NOMO-1 (cell line): ENCODE measurements at regions not wholly inside any gene's neighbourhood (a gene's known extent, or its start where the extent isn't known, plus 50 kb on each side); places are given as distances from the start of the nearest gene placed in this dataset.
A peak's percentile ranks its signal among the peaks of the same experiment; 100 is the strongest.
"Not testable (repeated sequence)": the region's sequence is repeated elsewhere in the genome, so short reads cannot be mapped to it uniquely, and the experiment has no call there.

ENCODE experiments used
- DNase-seq, 2 experiments: peaks; one replicate each; lab custom pipeline; 2025; ENCODE audit not compliant: unreplicated experiment in 2 of 2; lab: John Stamatoyannopoulos, UW

- no peak for DNase-seq
Observed at GRCh38 chr5:125477586-125477975, 731.1 kb upstream of the ZNF608 start.

GRCh38 chr5:125478599-125478998, 732.2 kb upstream of the ZNF608 start:
- no peak for DNase-seq

- DNase-seq: no peak
Observed at GRCh38 chr5:125480911-125481310, 734.5 kb upstream of the ZNF608 start.

GRCh38 chr5:125481506-125482465, 735.3 kb upstream of the ZNF608 start:
- DNase-seq: no peak

GRCh38 chr5:125483609-125484008, 737.2 kb upstream of the ZNF608 start:
- no peak for DNase-seq

GRCh38 chr5:125484272-125484741, 737.9 kb upstream of the ZNF608 start:
- no peak for DNase-seq

- DNase-seq: peak; percentile 52 to 92
Observed at GRCh38 chr5:125484742-125485641, 738.6 kb upstream of the ZNF608 start.

- DNase-seq: no peak
Observed at GRCh38 chr5:125485771-125486170, 739.3 kb upstream of the ZNF608 start.

- no peak for DNase-seq
Observed at GRCh38 chr5:125486634-125487033, 740.2 kb upstream of the ZNF608 start.

GRCh38 chr5:125487231-125487630, 740.8 kb upstream of the ZNF608 start:
- DNase-seq: no peak

GRCh38 chr5:125487652-125488051, 741.2 kb upstream of the ZNF608 start:
- DNase-seq: not testable (repeated sequence)

GRCh38 chr5:125489146-125489545, 742.7 kb upstream of the ZNF608 start:
- no peak for DNase-seq

GRCh38 chr5:125491986-125492492, 745.6 kb upstream of the ZNF608 start:
- DNase-seq: no peak

GRCh38 chr5:125492977-125493376, 746.5 kb upstream of the ZNF608 start:
- DNase-seq: no peak

- no peak for DNase-seq
Observed at GRCh38 chr5:125496393-125496792, 750.0 kb upstream of the ZNF608 start.

- no peak for DNase-seq
Observed at GRCh38 chr5:125497651-125498050, 751.2 kb upstream of the ZNF608 start.

- DNase-seq: no peak
Observed at GRCh38 chr5:125499636-125500332, 753.3 kb upstream of the ZNF608 start.

GRCh38 chr5:125501396-125501795, 755.0 kb upstream of the ZNF608 start:
- no peak for DNase-seq

GRCh38 chr5:125503946-125504345, 757.5 kb upstream of the ZNF608 start:
- no peak for DNase-seq

- no peak for DNase-seq
Observed at GRCh38 chr5:125505115-125505514, 758.7 kb upstream of the ZNF608 start.

GRCh38 chr5:125506124-125506523, 759.7 kb upstream of the ZNF608 start:
- DNase-seq: no peak
